Coronary artery (tissue), 2 donors: ENCODE measurements at regions not wholly inside any gene's neighbourhood (a gene's known extent, or its start where the extent isn't known, plus 50 kb on each side); places are given as distances from the start of the nearest gene placed in this dataset.

Source experiments
- DNase-seq: peaks from one replicate; pipeline ENCODE4 v3.0.0-alpha.2; 2017; ENCODE audit warnings: low spot score
- H3K27ac ChIP-seq, 2 donors: fragments of 200-600 bp; sonication (generic); one replicate each; pipeline ENCODE4 v1.5.1; 2016 to 2019
- H3K4me3 ChIP-seq: fragments of 200-600 bp; sonication (generic); 2 replicates; pipeline ENCODE4 v1.5.1; 2016; ENCODE audit warnings: mild to moderate bottlenecking, moderate library complexity
- CTCF ChIP-seq: fragments of 200-600 bp; sonication (generic); IDR thresholded peaks from one replicate; pipeline ENCODE4 v1.5.1; 2019; ENCODE audit warnings: antibody characterized with exemption

DNA sequence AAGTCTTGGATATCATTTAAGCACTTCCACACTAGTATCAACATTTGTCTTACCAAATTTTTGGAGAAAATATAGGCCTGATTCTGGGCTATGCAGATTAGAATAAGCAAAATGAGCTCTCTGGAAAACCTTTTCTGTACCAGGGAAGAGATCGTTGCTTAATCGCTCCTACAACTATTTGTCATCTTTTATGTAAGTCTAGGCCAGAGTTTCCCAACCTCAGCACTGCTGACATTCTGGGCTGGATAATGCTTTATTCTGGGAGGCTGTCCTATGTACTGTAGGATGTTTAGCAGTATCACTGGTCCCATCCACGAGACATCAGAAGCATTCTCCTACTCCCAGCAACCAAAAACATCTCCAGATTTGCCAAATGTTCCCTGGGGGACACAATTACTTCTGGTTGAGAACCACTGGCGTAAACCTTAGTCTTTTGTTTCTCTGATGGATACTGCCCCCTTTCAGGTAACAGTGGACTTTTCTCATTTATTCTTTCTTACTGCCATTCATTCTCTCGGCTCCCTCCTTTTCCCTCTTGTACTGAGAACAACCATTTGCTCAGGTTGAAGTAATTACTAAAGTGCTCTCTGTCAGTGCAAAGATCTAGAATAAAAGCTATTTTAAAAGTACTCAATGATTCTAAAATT is 316.9 kb upstream of the E2F7 start:
- no peak for DNase-seq
- Histone ChIP-seq H3K27ac (no peak overlapping the region), H3K4me3 (no peak overlapping the region)
- no peak for TF ChIP-seq CTCF

- no peak for TF ChIP-seq CTCF
- no peak for DNase-seq
- H3K27ac ChIP-seq, result no peak overlapping the region
- H3K4me3 ChIP-seq, result no peak overlapping the region
Observed at GRCh38 chr12:77377622-77378021, 312.3 kb upstream of the E2F7 start.

DNA sequence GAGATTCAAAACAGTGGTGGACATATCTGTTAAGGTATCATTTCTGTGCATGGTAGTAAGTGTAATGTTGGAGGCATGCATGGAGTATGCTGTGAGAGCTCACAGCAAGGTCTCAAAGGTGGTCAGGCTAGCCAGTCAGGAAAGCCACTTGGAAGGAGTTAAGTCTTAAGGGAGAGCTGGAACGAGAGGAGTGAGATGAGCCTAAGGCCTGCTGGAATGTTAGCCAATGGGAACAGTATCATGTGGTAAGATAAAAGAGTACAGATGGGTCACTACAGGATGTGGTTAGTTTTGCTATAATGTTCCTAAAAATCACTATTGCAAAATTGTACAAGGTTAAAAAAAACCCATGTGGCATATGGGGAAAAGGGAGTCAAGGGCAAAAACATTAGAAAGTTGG is 311.7 kb upstream of the E2F7 start:
- no peak for TF ChIP-seq CTCF
- no peak overlapping the region for H3K27ac ChIP-seq
- no peak overlapping the region for H3K4me3 ChIP-seq
- no peak for DNase-seq

GRCh38 chr12:77374673-77375072 is 309.3 kb upstream of the E2F7 start:
- Histone ChIP-seq H3K4me3 (no peak overlapping the region), H3K27ac (no peak overlapping the region)
- TF ChIP-seq CTCF, result no peak
- DNase-seq, result no peak

- Histone ChIP-seq H3K4me3 (no peak overlapping the region), H3K27ac (no peak overlapping the region)
- TF ChIP-seq CTCF, result no peak
- DNase-seq, result no peak
Observed at GRCh38 chr12:77372494-77372893, 307.1 kb upstream of the E2F7 start.

GRCh38 chr12:77372026-77372425 is 306.7 kb upstream of the E2F7 start:
- no peak for TF ChIP-seq CTCF
- no peak overlapping the region for H3K27ac ChIP-seq
- no peak overlapping the region for H3K4me3 ChIP-seq
- DNase-seq, result no peak

- Histone ChIP-seq H3K27ac (no peak overlapping the region), H3K4me3 (no peak overlapping the region)
- no peak for TF ChIP-seq CTCF
- no peak for DNase-seq
Observed at GRCh38 chr12:77368379-77368778, 303.0 kb upstream of the E2F7 start.
